Activated B cell treated with CpG ODN at 0.5 μM for 24 hours (primary cell): ENCODE measurements at regions not wholly inside any gene's neighbourhood (a gene's known extent, or its start where the extent isn't known, plus 50 kb on each side); places are given as distances from the start of the nearest gene placed in this dataset.

Source experiments
- ATAC-seq: fragments of 200-7000 bp; cut with Tn5 transposase; one replicate; pipeline ENCODE4 v1.10.0; 2021; ENCODE audit warnings: low read depth, mild to moderate bottlenecking, moderate library complexity
- CTCF ChIA-PET: fragments of 350-600 bp; sonication (Branson Sonifier 250); formaldehyde crosslinking; loops from one replicate; lab custom pipeline; 2021; ENCODE audit warnings: antibody characterized with exemption; lab: Charles Lee
- POLR2A ChIA-PET: fragments of 350-600 bp; sonication (Branson Sonifier 250); formaldehyde crosslinking; loops from one replicate; lab custom pipeline; 2021; ENCODE audit warnings: antibody characterized with exemption; lab: Charles Lee
- DNase-seq: peaks from one replicate; pipeline ENCODE4 v3.0.0; 2022
- H3K27ac Mint-ChIP-seq: one replicate; pipeline ENCODE4 v1.8.0; 2020; ENCODE audit warnings: mixed read lengths
- H3K27me3 Mint-ChIP-seq: one replicate; pipeline ENCODE4 v1.8.0; 2021; ENCODE audit warnings: mixed read lengths
- H3K36me3 Mint-ChIP-seq: one replicate; pipeline ENCODE4 v1.8.0; 2021; ENCODE audit warnings: low read depth, mixed read lengths
- H3K4me1 Mint-ChIP-seq: one replicate; pipeline ENCODE4 v1.8.0; 2021; ENCODE audit warnings: mixed read lengths
- H3K4me3 Mint-ChIP-seq: one replicate; pipeline ENCODE4 v1.8.0; 2020; ENCODE audit warnings: mild to moderate bottlenecking, mixed read lengths
- H3K9me3 Mint-ChIP-seq: one replicate; pipeline ENCODE4 v1.8.0; 2020; ENCODE audit warnings: mixed read lengths
- CTCF ChIP-seq: fragments of 200-600 bp; IDR thresholded peaks from one replicate; pipeline ENCODE4 v1.8.0; 2022; ENCODE audit warnings: antibody characterized with exemption, mild to moderate bottlenecking
- intact Hi-C: fragments of 100-400 bp; cut with micrococcal nuclease; formaldehyde crosslinking; loops from one replicate; pipeline ENCODE4 v1.15.1; 2024

- intact Hi-C loops = no loop called here
- H3K4me1 Mint-ChIP-seq = no peaks in the 10 kb centered on the region
- CTCF ChIA-PET = no interaction called here
These were observed 163.6 kb upstream of the FTMT start for GRCh38 chr5:121688126-121688525.

GRCh38 chr5:121688781-121689180, 162.9 kb upstream of the FTMT start:
- DNase-seq (no peak), ATAC-seq (no peak)
- ChIA-PET POLR2A (no interaction called here), CTCF (no interaction called here)
- intact Hi-C loops = no loop called here
- TF ChIP-seq CTCF = no peak
- Mint-ChIP-seq H3K4me1 (no peaks in the 10 kb centered on the region), H3K27me3 (no peaks in the 10 kb centered on the region), H3K36me3 (no peaks in the 10 kb centered on the region), H3K9me3 (no peaks in the 10 kb centered on the region), H3K4me3 (no peak overlapping the region), H3K27ac (no peak overlapping the region)

More at GRCh38 chr5:121688126-121688525, 163.6 kb upstream of the FTMT start:
- no peak for DNase-seq
- no peaks in the 10 kb centered on the region for H3K27me3 Mint-ChIP-seq
- no peak for ATAC-seq
- no peak overlapping the region for H3K27ac Mint-ChIP-seq
- no peak for TF ChIP-seq CTCF
- no peaks in the 10 kb centered on the region for H3K36me3 Mint-ChIP-seq
- no peak overlapping the region for H3K4me3 Mint-ChIP-seq
- POLR2A ChIA-PET = no interaction called here
- no peaks in the 10 kb centered on the region for H3K9me3 Mint-ChIP-seq

- Mint-ChIP-seq H3K9me3 (peaks cover 2% of the 10 kb centered on the region), H3K4me1 (peaks cover 2% of the 10 kb centered on the region), H3K27ac (no peak overlapping the region), H3K36me3 (no peaks in the 10 kb centered on the region), H3K4me3 (no peak overlapping the region), H3K27me3 (no peaks in the 10 kb centered on the region)
- no peak for TF ChIP-seq CTCF
- ChIA-PET POLR2A (no interaction called here), CTCF (no interaction called here)
- DNase-seq = no peak
- intact Hi-C loops = no loop called here
- ATAC-seq = no peak
These were observed 160.2 kb upstream of the FTMT start for GRCh38 chr5:121691478-121691877.

- peaks cover 2% of the 10 kb centered on the region for H3K4me1 Mint-ChIP-seq
- CTCF ChIA-PET = no interaction called here
These were observed 159.5 kb upstream of the FTMT start for GRCh38 chr5:121692158-121692557.

GRCh38 chr5:121693864-121694263, 157.8 kb upstream of the FTMT start:
- Mint-ChIP-seq H3K9me3 (peaks cover 2% of the 10 kb centered on the region), H3K27ac (no peak overlapping the region), H3K27me3 (no peaks in the 10 kb centered on the region), H3K4me3 (no peak overlapping the region), H3K4me1 (peaks cover 2% of the 10 kb centered on the region), H3K36me3 (no peaks in the 10 kb centered on the region)
- ChIA-PET POLR2A (no interaction called here), CTCF (no interaction called here)
- intact Hi-C loops = no loop called here
- no peak for ATAC-seq
- no peak for TF ChIP-seq CTCF
- no peak for DNase-seq

More at GRCh38 chr5:121692158-121692557, 159.5 kb upstream of the FTMT start:
- H3K9me3 Mint-ChIP-seq = peaks cover 2% of the 10 kb centered on the region
- no peak overlapping the region for H3K27ac Mint-ChIP-seq
- ATAC-seq (no peak), DNase-seq (no peak)
- POLR2A ChIA-PET = no interaction called here
- intact Hi-C loops = no loop called here
- TF ChIP-seq CTCF = no peak
- H3K27me3 Mint-ChIP-seq = no peaks in the 10 kb centered on the region
- no peak overlapping the region for H3K4me3 Mint-ChIP-seq
- no peaks in the 10 kb centered on the region for H3K36me3 Mint-ChIP-seq
